ENCODE measurements at regions not wholly inside any gene's neighbourhood (a gene's known extent, or its start where the extent isn't known, plus 50 kb on each side); places are given as distances from the start of the nearest gene placed in this dataset.

GRCh38 chr12:127964717-127965116 is 302.3 kb upstream of the TMEM132C start:
- no peak overlapping the region for H3K4me3 Mint-ChIP-seq
- 67% methylated on average over 1 of the region's 3 CpGs for WGBS (ENCODE audit: insufficient coverage)
- H3K4me3 ChIP-seq (ENCODE audit: control extremely low read depth in 1 of 5, extremely low read depth in 1 of 5, insufficient read depth in 1 of 5, low read depth in 2 of 5, low read length in 4 of 5) = no peak overlapping the region
- no peaks in the 10 kb centered on the region for H3K27me3 ChIP-seq (replicated peaks in 1 of 4; ENCODE audit: control extremely low read depth in 1 of 4, control insufficient read depth in 3 of 4, insufficient read depth in 4 of 4, low read length in 3 of 4)
- no peak overlapping the region for H3K27ac ChIP-seq (ENCODE audit: low read length in 2 of 2)
- TF ChIP-seq CTCF (IDR thresholded peaks at IDR 0.05) (no peak), EZH2 (IDR thresholded peaks at IDR 0.05; ENCODE audit: borderline replicate concordance, insufficient read depth, low read depth, low read length, poor library complexity, severe bottlenecking) (no peak)
- intact Hi-C loops (cut with micrococcal nuclease) = no loop called here
- H3K9ac ChIP-seq (ENCODE audit: low read length) = no peak overlapping the region
- POLR2A ChIA-PET = no interaction called here
- H3K9me3 ChIP-seq (ENCODE audit: control extremely low read depth in 1 of 3, control insufficient read depth in 2 of 3, insufficient read depth in 1 of 3, low read length in 2 of 3) = peaks cover 0 to 4% (median 0%) of the 10 kb centered on the region in 3 donors
- no peak for ATAC-seq (ENCODE audit: low read depth)
- no peaks in the 10 kb centered on the region for H3K4me1 Mint-ChIP-seq
- peaks cover 13% of the 10 kb centered on the region for H3K9me3 Mint-ChIP-seq (ENCODE audit: insufficient read depth)
- no peaks in the 10 kb centered on the region for H3K36me3 ChIP-seq (replicated peaks in 1 of 2; ENCODE audit: control extremely low read depth in 1 of 2, control insufficient read depth in 1 of 2, extremely low read depth in 1 of 2, insufficient read depth in 2 of 2, low read length in 1 of 2)
- DNase-seq = no peak
- no peaks in the 10 kb centered on the region for H4K20me1 ChIP-seq (ENCODE audit: control insufficient read depth, insufficient read depth, low read length, poor library complexity, severe bottlenecking)
- no peaks in the 10 kb centered on the region for H3K4me1 ChIP-seq (ENCODE audit: control insufficient read depth in 2 of 2, insufficient read depth in 2 of 2, low read length in 2 of 2)
- H2AFZ ChIP-seq (ENCODE audit: insufficient read depth, low read depth, low read length, poor library complexity, severe bottlenecking) = no peak overlapping the region
- no peak overlapping the region for H3K4me2 ChIP-seq (replicated peaks; ENCODE audit: low read depth, low read length, poor library complexity, severe bottlenecking)
- CTCF ChIA-PET = no interaction called here
- no peaks in the 10 kb centered on the region for H3K79me2 ChIP-seq (ENCODE audit: control insufficient read depth, insufficient read depth, low read length)
- H3K27ac Mint-ChIP-seq = no peak overlapping the region
- H3K27me3 Mint-ChIP-seq = no peaks in the 10 kb centered on the region

GRCh38 chr12:127966331-127966730 is 300.6 kb upstream of the TMEM132C start:
- ChIA-PET POLR2A (no interaction called here), CTCF (no interaction called here)
- Histone ChIP-seq H3K4me3 (ENCODE audit: control extremely low read depth in 1 of 5, extremely low read depth in 1 of 5, insufficient read depth in 1 of 5, low read depth in 2 of 5, low read length in 4 of 5) (no peak overlapping the region), H3K9me3 (ENCODE audit: control extremely low read depth in 1 of 3, control insufficient read depth in 2 of 3, insufficient read depth in 1 of 3, low read length in 2 of 3) (peaks cover 0 to 4% (median 0%) of the 10 kb centered on the region in 3 donors), H3K9ac (ENCODE audit: low read length) (no peak overlapping the region), H2AFZ (ENCODE audit: insufficient read depth, low read depth, low read length, poor library complexity, severe bottlenecking) (no peak overlapping the region), H3K27ac (ENCODE audit: low read length in 2 of 2) (no peak overlapping the region), H3K4me1 (ENCODE audit: control insufficient read depth in 2 of 2, insufficient read depth in 2 of 2, low read length in 2 of 2) (no peaks in the 10 kb centered on the region), H3K27me3 (replicated peaks in 1 of 4; ENCODE audit: control extremely low read depth in 1 of 4, control insufficient read depth in 3 of 4, insufficient read depth in 4 of 4, low read length in 3 of 4) (no peaks in the 10 kb centered on the region), H3K79me2 (ENCODE audit: control insufficient read depth, insufficient read depth, low read length) (no peaks in the 10 kb centered on the region), H4K20me1 (ENCODE audit: control insufficient read depth, insufficient read depth, low read length, poor library complexity, severe bottlenecking) (no peaks in the 10 kb centered on the region), H3K4me2 (replicated peaks; ENCODE audit: low read depth, low read length, poor library complexity, severe bottlenecking) (no peak overlapping the region), H3K36me3 (replicated peaks in 1 of 2; ENCODE audit: control extremely low read depth in 1 of 2, control insufficient read depth in 1 of 2, extremely low read depth in 1 of 2, insufficient read depth in 2 of 2, low read length in 1 of 2) (no peaks in the 10 kb centered on the region)
- DNase-seq (no peak), ATAC-seq (ENCODE audit: low read depth) (no peak)
- Mint-ChIP-seq H3K27ac (no peak overlapping the region), H3K9me3 (ENCODE audit: insufficient read depth) (peaks cover 13% of the 10 kb centered on the region), H3K27me3 (no peaks in the 10 kb centered on the region), H3K4me1 (no peaks in the 10 kb centered on the region), H3K4me3 (no peak overlapping the region)
- 80% methylated on average over 1 of the region's 1 CpG for WGBS (ENCODE audit: insufficient coverage)
- TF ChIP-seq CTCF (IDR thresholded peaks at IDR 0.05) = no peak
- intact Hi-C loops (cut with micrococcal nuclease) = no loop called here

All from B cell (primary cell).